ENCODE measurements at regions not wholly inside any gene's neighbourhood (a gene's known extent, or its start where the extent isn't known, plus 50 kb on each side); places are given as distances from the start of the nearest gene placed in this dataset.

DNA sequence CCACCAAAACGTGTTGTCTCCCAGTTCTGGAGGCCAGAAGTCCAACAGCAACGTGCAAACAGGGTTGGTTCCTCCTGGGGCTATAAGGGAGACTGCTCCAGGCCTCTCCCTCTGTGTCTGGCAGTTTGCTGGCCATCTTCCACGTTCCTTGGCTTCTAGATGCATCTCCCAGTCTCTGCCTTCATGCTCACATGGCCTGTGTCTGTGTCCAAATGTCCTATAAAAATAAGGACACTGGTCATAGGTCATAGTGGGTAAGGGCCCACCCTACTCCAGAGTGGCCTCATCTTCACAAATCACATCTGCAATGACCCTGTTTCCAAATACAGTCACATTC is 69.4 kb upstream of the TAF1B start:
- no peak for DNase-seq

DNA sequence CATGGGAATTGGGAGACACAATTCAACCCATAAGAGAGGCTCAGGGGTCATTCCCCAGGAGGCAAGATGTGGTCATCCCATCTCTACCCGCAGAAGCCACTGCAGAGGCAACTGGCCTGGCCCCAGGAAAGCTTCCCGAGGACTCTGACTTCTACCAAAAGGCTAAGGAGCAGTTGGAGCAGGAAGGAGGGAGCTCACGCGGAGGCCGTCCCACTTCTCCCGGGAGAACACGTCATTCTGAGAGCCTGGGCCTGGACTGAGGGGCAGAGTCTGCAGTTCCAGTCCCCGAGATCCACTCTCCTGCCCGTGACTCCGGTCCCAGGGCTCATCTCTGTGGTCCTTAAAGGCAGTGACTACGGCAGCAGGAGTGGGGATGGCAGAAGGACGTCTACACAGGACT is 69.0 kb upstream of the TAF1B start:
- DNase-seq, result no peak

DNA sequence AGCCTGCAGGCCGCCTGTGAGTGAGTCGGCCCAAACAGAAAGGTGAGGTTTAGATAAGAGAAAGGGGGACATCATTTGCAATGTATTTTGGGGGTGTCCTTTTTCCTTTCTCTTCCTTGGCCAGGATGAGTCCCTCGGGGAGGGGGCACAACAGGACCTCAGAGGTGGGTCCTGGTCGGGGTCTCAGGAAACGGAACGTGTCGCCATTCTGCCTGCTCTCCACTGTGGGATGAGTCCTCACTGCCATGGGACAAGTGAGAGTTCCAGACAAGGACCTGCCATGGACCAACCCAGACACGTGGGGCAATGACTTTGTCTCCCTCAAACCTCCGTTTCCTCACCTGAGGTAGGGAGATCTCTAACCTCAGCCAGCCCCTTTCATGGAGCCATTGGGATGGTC is 67.9 kb upstream of the TAF1B start:
- DNase-seq, result no peak

DNA sequence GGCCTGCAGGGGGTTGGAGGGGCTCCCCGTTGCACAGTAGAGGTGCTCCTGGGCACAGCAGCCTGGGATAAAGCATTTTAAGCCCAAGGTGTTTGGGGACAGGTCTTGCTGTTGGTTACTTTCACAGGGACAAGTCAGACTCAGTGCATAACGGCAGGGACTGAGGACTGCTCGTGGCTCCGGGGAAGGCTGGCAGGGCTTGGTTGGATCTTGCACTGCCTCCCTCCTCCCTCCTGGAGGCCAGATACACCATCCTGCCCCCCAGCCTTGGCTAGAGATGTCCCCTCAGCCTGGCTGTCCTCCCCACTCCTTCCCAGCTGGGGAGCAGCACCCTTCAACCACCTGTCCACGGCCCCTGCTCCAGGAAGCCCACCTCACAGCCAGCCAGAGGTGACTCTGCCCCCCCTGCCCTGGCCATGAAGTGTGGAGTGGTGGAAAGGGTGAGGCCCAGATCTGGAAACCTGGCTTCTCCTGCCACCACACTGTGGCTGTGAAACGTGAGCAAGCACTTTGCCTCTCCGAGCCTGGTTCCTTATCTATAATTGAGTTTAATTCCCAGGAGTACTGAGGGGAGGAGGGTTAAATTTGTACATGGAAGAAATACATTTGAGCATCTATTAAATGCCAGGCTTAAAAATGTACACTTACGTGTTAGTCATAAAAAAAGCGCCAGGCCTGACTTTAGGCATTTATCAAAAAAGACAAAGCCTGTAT is 67.1 kb upstream of the TAF1B start:
- no peak for DNase-seq

DNA sequence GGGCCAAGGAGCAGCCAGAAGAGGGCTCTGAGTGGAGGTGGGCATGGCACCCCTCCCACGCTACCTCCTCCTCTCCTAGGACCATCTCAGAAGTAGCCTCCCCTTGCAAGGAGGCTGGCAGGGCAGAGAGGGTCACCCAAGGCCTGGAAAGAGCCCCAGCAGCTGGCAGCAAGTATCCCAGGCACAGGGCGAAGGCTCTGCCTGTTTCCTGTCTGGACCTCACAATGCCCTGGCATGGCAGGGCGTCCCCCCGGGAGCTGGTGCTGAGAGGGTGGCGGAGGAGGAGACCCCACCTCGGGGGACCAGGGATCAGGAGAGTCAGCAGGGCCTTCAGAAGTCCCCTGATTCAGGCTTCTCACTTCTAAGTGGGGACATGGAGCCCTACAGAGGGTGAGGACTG is 66.2 kb upstream of the TAF1B start:
- no peak for DNase-seq

DNA sequence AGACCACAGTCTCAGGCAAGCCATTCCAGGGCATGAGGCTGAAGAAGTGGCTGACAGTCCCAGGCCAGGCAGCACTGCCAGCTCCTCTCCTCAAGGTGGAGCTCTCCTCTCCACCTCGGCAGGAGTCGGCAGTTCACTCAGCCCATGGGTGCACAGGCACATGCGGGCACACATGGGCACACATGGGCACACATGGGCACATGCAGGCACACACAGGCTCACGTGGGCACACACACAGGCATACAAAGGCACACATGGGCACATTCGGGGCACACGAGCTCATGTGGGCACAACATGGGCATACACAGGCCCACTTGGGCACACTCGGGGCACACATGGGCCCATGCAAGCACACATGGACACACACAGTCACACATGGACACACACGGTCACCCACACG is 65.3 kb upstream of the TAF1B start:
- no peak for DNase-seq

DNA sequence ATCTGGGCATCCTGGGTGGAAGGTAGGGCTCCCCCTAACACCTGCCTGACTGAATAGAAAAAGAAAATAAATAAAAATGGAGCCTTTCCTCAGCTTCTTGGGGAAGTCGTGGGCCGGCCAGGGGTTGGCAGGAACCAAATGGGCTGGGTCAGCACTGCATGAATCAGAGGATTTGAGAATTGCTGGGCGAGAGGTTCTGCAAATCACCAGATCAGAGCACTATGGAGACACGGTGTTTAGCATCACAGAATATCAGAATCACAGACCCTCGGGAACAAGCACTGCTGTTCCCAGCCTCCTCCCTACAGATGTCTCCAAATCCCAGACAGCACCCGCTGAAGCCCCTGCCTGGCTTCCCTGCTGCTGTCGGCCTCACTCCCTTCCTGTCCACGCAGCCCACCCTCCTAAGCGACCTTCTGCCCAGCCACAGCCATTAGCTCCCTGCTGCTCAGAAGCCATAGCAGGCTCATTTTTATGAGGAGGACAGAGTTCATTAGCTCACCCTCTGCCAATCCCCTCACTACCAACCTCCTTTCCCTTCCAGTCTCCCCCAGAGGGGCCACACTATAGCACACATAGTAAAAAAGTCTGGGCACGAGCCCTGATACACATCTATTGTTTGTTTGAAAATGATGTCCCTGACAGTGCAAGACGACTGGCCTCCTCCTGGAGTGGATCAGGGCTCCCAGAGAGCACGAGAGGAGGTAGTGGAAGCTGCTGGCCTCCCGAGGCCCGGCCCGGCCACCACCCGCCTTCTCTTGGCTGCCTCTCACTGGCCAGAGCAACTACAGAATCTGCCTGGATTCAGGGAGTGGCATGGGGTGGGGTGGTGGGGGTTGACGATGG is 64.6 kb upstream of the TAF1B start:
- DNase-seq, result no peak

DNA sequence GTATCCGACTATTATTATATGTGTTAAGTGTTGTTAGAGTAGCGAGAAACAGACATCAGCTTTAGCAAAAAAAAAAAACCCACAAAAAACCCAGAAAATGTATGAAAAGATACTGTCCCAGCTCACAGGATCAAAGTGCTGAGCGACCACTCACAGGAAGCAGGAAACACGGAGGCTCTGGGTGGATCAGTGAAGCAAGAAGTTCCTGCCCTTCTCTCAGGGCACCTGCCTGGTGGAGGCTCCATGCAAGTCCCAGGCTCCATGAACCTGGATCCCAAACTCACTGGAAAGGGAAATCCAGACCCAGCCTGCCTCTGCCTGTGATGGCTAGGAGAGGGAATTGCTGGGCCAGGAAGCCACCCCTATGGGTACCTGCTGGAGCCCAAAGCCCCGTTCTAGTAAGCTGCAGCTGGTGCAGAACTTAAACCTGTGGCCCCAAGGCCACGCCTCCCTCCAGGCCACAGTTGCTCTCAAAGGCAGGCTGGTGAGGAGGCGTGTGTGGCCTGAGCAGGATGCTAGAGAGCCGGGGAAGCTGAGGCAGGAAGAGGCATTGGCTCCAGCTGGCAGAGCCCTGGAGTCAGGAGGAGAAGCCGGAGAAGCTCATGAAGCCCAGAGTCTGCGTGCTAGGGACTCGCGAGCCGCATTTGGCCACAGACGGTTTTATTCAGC is 63.5 kb upstream of the TAF1B start:
- peak; percentile 42 for DNase-seq

DNA sequence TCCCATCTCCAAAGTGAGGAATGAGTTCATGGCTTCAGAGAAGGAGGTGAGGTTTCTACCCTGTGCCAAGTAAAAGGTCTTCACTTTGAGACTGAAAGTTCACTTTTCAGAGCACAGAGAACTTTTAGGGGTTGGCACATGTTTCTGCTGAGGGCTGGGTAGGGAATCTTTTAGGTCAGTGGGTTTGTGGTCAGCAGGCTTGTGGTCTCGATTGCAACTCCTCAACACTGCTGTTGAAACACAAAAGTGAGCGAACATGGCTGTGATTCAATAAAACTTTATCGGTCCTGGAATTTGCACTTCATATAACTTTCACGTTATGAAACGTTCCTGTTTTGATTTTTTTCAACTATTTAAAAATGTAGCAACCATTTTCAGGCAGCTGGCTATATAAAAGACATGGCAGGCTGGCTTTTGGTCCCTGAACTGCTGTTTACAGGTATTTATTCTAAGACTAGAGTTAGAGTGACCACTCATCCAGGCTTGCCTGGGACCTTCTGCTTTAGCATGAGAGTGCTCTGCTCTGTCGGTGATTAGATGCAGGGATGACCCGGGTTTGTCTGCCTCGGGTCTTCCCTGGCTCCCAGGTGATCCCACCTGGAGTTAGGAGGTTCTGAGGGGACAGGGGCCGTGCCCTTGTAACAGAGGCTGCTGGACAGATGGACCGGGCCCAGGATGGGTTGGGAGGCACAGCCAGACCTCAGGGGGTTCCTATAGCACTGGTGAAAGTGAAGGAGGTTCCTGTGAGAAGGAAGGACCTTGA is 62.7 kb upstream of the TAF1B start:
- peak; percentile 26 for DNase-seq

DNA sequence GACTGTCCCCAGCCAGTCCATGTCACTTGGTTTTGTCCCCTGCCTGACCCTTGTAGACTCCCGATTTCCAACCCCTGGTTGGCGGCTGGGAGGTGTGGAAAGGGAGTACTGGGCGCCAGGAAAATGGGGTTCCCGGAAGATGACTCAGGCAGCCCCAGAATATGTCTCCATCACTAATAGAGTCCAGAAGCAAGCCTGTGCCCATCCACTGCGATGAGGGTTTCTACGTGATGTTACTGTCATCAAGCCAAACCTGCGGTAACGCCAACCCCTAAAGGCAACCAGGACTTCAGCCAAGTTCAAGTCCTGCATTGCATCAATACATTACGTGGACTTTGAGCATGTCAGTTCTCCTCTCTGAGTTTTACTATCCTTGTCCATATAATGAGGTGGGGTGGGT is 62.0 kb upstream of the TAF1B start:
- no peak for DNase-seq

DNA sequence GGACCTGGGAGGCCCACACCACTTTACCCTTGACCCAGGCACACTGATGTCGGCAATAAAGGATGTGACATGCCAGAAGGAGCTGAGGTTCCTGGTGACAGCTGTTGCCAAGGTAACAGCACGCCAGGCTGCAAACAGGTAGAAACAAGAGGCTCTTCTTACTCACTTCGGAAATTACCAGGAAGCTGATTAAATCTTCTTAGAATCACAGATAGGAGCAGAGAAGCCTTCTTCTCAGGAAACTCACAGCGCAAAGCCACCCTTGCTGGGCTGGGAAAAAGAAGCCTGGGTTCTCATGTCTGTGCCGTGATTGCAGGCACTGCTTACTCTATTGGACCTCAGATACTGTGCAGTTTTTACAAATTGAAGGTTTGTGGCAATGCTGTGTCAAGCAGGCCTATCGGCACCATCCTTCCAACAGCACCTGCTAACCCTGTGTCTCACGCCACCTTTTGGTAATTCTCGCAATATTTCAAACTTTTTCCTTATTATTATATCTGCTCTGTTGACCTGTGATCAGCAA is 61.0 kb upstream of the TAF1B start:
- DNase-seq, result peak; percentile 77

DNA sequence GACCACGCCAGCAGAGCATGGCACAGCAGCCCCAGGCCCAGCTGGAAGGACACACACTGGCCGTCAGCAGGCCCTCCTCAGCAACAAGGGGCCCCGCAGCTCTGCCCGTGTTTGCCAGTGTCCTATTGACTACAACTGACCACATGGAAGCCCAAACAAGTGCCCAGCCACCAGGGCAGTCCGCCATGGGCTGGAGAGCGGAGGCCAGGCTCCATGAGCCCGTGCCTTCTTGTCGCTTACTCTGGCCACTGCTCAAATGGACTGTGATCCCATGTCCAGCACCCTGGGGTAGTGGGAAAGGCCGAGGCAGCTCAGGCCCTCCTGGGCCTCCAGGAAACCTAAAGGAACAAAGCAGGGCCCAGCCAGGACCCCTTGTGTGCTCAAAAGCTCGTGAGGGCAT is 53.9 kb upstream of the TAF1B start:
- DNase-seq, result no peak

DNA sequence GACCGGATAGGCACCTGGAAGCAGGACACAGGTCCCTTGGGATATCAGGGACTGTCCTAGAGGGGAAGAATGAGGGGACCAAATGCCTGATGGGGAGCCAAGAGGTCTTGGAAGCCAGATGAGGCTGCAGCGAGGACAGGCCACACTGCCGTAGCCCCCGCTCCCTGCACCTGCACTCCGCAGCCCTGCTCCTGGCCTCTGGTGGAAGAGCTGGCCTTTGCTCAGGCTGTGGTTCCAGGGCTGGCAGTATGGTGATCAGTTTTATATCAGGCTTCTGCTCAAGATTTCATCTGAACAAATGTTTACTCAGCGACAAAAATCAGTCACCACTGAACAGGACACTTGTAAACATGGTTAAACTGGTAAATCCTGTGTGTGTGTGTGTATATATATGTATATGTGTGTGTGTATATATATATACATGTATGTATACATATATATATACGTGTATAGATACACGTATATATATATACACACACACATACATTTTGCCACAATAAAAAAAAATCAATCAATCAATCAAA is 52.5 kb upstream of the TAF1B start:
- DNase-seq, result no peak

DNA sequence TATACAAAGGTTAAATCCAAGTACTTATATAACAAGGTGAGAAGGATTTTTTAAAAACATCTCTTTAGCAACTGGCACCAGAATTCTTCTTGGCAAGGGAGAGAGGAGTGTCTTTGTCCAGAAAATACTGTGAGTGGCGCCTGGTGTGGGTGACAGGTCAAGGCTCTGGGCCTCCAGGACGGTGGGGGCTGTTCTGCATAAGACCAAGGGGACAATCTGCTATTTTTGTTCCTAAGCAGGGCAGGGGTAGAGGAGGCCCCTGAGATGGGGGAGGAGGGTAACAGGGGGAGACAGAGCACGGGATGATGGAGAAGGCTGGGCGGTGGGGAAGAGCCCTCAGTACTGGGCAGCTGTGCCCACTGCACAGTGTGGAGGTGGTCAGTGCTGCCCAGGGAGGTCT is 51.6 kb upstream of the TAF1B start:
- no peak for DNase-seq

DNA sequence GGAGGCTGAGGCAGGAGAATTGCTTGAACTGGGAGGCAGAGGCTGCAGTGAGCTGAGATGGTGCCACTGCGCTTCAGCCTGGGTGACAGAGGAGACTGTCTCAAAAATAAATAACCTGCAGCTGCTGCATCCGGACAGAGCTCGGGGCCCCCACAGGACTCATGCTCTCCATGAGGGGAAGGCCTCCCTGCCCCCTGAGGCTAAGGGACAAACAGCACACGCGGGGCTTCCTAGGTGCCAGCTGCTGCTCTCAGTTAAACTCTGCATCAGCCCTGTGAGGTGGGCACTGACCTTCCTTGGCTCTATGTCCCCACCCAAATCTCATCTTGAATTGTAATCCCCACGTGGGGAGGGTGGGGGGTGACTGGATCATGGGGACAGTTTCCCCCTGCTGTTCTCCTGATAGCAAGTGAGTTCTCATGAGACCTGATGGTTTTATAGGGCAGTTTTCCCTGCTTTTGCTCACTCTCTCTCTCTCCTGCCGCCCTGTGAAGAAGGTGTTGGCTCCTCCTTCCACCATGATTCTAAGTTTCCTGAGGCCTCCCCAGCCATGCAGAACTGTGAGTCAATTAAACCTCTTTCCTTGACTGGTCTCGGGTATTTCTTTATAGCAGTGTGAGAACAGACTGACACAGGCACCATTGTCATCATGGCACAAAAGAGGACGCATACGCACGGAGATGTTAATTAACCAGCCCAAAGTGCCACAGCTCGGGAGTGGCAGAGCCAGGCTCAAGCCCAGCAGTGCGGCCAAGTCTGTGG is 49.9 kb upstream of the TAF1B start:
- DNase-seq, result no peak

Data from stimulated activated CD4-positive, alpha-beta T cell treated with anti-CD3 and anti-CD28 coated beads, Interleukin-4, amount 100 ng/mL, for 24 hours (primary cell).